Activated CD4-positive, alpha-beta T cell treated with anti-CD3 and anti-CD28 coated beads, Interleukin-2, amount 50 U/mL, for 48 hours (primary cell): ENCODE measurements at regions not wholly inside any gene's neighbourhood (a gene's known extent, or its start where the extent isn't known, plus 50 kb on each side); places are given as distances from the start of the nearest gene placed in this dataset.

Experiments used
- DNase-seq, 2 experiments: peaks; one replicate each; pipeline ENCODE4 v3.0.0-alpha.2; 2020

DNA sequence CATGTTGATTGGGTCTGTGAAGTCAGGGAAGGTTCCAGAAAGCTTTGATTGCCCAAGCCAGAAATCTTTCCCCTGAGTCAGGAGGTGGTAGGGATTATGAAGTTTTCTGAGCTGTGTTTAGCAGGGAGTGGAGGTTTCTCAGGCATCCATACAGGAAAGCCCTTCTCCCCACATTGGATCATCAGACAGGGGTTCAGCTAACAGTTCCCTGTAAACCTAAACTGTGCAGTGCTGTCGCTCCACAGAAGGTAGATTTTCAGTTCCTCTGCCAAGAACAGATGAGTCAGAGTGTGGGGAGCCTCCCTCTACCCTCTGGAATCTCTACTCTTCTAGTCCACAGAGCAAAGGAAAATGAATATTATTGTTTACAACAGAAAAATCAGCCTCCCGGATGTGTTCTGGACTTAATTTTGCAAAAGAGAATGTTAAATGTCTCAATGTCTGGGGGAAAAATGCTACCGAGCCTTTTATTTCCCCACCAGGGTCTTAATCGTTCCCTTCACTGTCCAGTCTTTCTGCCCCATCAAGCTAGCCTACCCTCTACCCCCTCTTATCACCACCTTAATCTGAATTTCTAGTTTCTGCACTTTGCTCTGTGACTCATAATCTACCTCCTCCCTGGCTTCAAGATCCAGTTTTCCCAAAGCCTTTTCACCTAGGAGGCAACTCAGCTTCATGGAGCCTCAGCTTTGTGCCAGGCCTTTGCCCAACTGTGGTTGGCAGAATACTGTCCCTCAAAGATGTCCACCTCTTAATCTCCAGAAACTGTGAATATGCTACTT lies 355.6 kb downstream of the PRDM2 start:
- DNase-seq: no peak

DNA sequence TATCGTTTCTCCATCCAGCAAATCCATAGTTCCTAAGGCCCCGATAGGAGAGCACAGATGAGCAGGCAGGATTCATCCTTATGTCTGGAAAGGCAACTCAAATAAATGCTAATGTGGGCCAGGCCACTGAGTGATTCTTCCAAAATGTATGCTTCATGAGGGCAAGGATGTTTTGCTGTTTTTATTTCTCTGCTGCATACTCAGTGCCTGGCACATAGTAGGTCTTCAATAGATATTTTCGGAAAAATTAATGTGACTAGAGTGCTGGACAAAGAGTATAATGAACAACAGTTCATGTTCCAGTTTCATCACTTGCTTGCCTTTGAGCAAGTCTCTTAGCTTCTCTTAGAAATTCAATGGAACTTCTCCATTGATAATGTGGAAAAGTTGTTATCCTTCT lies 357.7 kb downstream of the PRDM2 start:
- DNase-seq: no peak

DNA sequence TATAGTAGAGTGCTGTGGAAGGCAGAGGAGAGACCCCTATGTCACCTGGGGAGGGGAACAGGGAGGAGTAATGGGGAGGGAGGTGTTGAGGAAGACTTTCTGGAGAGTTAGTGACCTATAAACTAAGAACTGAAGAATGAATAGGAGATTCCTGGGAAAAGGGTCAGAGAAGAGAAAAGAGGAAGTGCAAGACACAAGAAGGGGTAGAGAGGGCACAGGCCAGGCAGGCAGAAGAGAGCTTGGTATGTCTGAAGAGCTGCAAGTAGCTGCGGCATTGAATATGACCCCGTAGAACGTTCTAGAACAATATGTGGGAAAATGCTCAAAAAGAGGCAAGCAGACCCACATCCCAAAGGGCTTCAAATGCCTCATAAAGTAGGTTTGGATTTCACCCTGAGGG lies 361.2 kb downstream of the PRDM2 start:
- no peak for DNase-seq

DNA sequence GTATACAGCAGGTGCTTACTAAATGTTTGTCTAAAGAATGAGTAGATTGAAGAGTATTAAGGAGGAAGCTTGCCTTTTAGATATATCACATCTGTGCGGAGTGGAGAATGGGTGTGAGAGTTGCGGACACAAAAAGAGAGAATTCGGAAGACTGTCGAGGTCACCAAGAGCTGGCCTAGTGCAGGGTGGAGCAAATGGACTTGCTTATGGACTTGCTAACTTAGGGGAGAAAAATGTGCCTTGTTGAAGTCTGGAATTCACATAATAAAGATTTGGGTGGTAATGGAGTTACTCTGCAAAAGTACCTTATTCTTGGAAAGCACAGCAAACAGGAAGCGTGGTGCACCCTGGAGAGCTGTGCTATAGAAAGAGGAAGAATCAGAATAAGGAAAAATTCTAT lies 361.7 kb downstream of the PRDM2 start:
- DNase-seq: no peak

DNA sequence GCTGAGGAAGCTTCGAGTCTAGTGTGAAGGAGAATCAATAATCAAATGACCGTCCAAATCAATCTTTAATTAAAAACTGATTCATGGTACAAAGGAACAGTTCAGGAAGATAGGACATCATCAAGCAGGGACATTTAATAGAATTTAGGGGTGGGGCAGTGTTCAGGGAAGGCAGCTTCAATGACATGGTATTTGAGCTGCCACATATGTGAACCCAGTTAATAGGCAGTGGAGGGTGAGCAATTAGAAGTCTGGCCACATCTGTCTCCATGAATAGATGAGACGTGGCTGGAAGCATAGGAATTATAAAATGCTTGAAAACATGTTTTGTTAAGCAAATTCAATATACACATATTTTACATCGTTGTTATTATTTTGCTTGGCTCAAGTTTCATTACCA lies 362.7 kb downstream of the PRDM2 start:
- DNase-seq: no peak

DNA sequence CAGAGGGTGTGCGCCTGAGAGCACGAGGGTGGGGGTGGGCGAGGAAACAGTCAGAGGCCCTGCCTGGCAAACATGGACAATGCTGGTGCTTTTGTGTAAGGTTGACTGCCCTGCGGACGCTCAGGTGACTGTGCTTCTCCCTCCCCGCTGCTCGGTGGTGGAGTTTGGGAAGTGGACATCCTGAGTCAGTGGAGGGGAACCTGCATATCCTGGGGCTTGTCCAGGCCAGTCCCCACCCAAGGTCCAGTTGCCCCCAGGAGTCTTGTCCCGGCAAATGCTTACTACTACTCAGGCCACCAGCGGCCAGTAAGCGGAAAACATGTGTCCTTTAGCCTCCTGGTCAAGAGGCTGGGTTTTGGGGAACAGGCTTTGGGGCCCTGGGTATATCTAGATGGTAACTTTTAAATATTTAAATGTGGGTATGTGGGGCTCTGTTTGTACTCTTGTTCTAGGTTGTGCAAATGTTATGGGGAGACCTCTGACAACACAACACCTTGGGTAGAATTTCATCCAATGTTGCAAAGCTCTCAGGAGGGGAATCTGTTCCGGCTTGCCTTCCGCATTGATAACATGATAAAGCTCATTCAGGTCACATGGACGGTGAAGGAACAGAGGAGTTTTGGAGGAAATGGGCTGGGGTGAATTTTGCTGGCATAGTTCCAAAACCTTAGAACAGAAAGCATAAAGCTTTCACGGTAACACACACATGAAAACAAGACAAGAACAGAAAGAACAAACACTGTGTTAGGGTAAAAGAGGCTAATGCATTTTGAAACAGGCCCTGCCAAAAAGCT lies 364.9 kb downstream of the PRDM2 start:
- no peak for DNase-seq

DNA sequence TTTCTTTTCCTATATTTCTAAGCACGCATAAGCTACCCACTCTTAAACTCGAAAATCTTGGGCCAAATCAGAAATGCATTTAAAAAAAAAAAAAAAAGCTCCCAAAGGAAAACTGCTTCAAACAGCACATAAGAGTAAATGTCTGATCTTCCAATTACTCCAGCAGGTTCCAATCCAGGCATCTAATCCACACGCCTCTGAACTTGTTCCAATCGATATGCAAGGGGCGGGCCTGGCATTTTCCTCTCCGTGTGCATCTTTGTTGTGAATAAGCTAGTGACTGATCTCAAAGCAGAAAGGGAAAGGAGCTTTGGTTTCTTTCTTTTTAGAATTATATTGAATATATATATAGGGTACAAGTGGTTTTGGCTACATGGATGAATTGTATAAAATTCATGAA lies 365.5 kb downstream of the PRDM2 start:
- DNase-seq: no peak

DNA sequence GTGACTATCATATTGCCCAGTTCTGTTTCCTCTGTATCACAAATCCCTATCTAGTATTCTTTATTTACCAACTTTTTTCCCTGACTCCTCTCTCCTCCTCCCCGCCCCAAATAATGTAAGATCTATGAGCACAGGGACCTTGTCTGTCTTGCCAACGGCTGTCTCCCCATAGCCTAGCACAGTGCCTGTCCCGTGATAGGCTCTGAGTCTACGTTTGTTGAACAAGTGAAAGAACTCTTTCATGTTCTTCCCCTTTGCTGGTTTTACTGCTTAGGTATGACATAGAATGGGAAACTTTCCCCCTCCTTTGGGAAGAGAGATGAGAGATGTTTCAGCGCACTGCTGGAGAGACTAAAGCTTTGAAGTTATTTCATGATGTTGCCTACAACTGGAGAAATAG lies 367.0 kb downstream of the PRDM2 start:
- DNase-seq: no peak

DNA sequence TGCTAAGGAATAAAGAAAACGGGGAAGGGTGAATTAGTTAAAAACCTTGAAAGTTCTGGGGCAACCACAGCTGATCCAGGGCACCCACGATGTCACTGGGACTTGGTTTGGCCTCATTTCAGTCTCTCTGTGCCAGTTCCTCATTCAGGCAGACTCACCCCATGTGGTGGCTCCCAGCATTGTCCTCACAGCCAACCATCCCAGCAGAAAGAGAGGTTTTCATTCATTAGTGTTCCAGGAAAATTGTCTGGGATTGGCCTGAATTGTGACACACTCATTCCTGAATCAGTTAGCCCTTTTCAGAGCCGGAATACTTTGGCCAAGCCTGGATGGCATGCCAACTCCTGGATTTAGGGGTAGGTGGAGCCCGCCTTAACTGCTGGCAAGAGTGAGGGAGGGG lies 367.7 kb downstream of the PRDM2 start:
- DNase-seq: no peak

DNA sequence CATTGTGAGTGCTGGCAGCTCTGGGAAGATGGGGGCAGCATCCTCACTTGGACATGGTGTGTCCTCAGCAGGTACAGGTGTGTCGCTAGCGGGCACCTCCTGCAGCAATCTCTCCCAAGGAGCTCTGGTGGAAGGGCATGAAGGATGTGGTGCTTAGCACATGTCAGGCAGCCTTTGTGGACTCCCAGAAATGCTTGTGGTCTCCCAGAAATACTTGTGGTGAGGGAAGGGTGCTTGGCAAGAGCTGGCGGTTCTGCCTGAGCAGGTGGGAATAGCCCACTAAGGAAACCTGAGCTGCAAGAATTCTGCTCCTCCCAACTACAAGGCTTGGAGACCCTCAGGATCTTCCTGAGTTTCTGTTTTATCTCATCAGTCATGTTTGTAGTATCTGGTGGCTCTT lies 371.6 kb downstream of the PRDM2 start:
- DNase-seq: no peak

DNA sequence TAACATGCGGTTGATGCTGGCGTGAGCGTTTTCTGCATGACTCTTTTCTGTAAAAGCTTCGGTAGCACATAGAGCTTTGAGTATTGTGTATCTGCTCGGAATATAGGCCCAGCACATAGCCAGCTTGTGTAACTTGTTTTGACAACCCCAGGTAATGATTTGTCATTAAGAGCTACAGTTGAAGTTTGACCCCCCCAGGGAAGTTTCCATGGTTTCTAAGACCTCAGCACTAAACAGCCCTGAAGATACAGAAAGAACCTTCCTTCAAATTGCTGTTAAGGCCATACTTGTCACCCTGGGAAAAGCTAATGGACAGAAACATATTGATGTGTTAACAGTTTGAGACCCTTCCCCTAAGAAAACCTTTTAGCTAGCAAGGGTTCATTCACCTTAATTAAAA lies 380.7 kb downstream of the PRDM2 start:
- DNase-seq: no peak

DNA sequence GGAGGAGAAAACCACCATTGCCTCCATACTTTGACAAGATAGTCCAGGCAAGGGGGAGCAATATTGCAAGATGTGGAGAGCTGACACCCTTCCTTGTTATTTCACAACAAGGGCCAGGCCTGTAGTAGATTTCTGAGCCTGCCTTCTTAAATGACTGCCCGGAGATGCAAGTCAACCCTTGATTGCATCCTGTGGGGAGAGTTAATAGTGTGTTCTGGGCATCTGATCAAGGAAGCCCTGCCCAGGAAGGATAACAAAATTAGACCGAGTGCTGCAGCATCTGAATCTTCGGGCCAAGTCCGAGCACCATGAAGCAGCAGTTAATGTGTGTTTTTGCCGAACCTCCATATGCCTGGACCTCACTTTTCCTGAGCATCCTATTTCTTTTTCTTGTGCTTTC lies 382.3 kb downstream of the PRDM2 start:
- no peak for DNase-seq

DNA sequence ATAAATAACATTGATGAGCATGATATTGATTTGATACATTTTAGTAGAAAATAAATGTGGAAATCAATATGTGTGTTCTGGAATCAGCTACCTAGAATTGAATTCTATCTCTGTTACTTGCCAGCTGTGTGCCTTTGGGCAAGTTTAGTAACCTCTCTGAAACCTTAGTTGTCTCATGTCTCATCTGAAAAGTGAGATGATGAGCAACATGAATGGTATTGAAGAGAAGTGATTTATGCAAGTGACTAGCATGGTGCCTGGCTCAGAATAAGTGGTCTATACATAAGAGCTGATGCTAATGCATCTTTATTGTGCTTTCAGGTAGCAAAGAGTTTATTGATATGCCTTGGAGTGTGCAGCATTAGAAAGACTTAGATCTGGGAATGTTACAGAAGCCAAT lies 383.3 kb downstream of the PRDM2 start:
- DNase-seq: no peak

DNA sequence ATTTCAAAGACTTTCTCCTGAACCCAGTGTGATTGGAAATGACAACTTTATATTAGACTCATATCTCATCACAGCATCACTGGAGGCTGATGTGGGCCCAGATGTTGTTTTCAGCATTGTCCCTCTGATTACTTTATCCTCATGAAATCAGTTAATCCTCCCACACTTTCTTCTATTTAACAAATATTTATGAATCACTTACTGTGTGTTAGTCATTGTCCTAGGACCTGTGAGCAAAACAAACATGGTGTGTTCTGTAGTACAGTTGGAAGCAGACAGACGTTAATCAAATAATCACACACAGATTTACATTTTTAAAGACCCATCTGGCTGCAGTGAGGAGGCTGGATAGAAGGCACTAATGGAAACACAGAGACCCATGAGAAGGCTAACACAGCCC lies 383.7 kb downstream of the PRDM2 start:
- DNase-seq: no peak

DNA sequence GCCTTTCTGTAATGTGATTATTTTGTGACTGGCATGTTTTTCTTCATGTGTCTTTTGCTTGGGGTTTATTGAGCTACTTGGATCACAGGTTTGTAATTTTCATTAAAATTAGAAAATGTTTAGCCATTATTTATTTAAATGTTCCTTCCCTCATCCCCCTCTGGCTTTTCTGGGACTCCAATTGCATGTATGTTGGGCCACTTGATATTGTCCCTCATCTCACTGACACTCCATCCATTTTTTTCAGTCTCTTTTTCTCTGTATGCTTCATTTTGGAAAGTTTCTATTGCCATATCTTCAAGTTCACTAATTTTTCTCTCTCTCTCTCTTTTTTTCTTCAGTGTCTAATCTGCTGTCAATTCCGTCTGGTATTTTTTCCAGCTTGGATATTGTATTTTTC lies 390.1 kb downstream of the PRDM2 start:
- no peak for DNase-seq

DNA sequence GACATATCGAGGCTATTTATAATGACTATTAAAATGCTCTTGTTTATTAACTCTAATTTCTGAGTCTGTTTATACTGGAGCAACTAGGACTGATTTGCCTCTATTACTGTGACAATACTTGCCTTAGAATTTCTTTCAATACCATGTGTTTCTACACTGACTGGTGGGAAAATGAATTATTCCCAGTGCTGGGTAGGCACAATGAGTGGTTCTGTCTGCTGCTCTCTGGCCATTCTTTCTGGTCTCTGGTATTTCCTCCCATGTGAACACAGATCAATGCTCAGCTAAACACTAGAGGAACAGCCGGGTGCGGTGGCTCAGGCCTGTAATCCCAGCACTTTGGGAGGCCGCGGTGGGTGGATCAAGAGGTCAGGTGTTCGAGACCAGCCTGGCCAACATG lies 390.5 kb downstream of the PRDM2 start:
- DNase-seq: no peak

DNA sequence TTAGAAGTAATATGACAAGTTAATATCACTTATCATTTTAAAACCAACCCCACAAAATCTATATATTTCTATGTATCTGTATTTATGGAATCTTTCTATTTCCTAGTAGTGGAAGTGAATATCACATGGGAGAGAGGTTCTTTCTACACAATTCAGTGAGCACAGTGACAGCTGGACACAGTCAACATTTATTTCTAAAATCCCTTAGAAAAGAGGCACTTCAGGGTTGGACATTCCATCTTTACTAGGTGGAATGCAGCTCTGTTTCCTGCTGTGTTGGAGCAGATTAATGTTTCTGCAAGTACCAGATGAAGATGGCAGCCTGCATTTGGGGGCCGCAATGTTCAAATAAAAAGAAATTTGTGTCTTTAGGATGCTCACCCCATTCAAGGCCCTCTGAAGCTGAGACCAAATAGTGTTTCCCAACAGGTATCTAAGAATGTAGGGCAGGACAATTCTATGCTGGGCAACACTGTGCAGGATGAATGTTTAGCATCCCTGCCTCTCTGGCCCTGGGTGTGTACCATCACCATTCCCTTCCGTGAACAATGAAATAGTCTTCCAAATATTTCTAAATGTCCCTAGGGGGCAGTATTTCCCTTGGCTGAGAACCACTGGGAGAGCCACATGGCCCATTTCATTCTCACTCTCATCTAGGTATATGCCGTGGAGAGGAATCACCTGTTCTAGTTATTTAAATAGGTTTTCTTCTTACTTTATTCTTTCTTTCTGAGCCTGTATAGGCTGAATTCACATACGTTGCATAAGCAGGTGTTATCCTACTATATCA lies 394.8 kb downstream of the PRDM2 start:
- no peak for DNase-seq

DNA sequence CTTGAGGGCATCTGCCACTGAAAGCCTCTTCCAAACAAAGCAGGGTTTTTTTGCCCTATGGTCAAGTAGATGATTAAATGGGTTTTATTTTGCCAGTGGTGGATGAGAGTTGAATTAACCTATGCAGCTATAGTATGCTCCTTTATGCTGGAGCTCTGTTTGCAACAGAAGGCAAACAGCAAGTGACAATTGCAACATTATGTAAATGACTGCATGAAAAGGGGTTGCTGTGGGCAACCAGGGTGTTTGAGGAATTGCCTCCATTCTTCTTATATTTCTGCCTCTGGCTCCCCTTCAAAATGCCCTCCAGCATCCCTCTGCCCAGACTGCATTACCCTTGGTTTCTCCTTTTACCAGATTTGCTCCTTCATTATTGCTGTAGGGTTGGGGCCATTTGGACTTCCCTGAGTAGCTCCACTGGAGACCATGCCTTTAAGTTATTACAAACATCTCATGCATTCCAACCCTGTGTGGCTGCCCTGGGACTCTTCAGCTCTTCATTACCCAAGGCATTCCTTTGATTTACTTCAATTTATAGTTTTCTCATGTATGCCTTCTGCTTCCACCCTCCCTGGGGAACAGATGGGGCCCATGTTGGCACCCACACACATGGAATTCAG lies 398.4 kb downstream of the PRDM2 start:
- DNase-seq: no peak

DNA sequence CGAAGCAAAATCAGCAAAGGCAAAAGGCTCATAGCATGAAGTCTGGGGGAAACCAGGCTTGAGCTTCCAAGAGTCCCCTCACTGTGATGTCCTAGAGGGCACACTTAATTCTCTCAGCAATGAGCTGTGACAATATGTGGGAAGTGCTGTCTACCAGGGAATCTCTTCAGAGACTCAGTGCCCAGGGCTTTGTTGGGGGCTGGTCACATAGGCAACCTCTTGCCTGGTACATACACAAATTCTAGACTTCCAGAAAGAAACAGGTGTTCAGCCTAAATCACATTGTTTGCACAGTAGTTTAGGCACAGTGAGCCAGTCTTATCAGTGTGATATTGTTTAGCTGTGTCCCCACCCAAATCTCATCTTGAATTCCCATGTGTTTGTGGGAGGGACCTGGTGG lies 400.5 kb downstream of the PRDM2 start:
- no peak for DNase-seq

DNA sequence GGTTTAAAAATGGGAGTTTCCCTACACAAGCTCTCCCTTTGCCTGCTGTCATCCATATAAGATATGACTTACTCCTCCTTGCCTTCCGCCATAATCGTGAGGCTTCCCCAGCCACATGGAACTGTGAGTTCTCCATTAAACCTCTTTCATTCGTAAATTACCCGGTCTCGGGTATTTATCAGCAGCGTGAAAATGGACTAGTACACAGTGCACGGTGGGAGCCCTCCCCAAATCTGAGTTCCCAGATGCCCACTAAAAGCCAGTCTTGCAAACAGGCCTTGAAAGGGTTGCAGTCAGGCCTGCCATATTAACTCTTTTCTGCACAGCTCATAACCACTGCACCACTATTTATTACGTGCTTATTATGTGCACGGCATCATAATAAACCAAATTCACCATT lies 400.9 kb downstream of the PRDM2 start:
- no peak for DNase-seq

DNA sequence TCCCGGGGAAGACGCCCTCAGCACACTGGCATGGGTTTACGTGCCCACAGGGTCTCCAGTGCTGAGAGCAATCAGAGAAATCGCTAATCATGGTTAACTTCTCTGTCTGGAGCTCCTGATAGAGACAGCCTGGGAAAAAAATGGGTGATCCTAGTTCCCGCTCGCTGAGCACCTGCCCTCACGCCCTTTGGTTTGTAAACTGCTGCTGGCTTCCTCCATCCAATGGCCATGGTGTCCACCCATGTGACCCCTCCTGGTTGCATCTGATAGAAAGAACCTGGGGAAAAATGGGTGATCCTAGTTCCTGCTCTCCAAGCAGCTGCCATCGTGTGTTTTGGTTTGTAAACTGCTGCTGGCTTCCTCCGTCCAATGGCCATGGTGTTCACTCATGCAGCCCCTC lies 402.2 kb downstream of the PRDM2 start:
- no peak for DNase-seq

DNA sequence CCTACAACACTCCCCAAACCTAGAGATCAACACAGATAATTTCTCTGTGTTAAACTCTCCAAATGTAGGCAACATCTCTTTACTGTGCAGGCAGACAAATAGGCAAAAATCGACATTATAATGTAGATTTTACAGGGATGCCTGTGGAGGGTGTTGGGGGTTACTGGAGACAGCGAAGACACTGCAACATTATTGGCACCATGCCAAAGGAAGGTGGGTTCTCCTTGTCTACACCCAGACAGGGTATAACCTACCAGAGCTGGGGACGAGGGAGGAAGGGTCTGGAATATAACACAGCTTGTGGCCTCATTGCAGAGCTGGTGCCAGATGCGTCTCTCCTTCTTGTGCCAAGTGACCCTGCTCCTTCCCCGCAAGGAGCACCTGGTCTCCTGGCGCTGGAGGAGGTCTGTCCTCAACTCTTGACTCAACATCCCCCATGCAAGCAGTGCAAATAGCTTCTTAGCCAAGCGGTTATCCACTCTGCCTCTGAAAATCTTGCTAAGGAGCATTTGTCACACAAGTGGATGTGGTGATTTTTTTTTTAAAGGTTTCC lies 404.0 kb downstream of the PRDM2 start:
- DNase-seq: no peak

DNA sequence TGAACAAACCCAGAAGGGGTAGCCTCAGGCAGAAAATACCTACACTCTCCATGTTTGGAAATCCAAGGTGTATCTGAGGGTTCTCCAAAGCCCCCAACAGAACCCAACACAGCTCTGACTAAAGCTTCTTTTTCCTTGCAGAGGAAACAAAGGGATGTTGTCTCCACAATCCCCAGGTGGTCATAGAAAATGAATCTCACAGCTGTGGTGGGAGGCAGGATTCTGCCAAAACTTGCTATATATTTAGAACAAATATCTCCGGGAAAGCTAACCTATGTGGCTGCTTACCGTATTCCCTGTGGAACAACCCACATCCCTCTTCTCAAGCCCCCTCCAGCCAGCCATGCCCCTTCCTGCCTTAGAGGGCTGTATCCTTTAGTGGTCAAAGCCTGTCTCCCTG lies 406.1 kb downstream of the PRDM2 start:
- DNase-seq: no peak
